ENCODE measurements at regions not wholly inside any gene's neighbourhood (a gene's known extent, or its start where the extent isn't known, plus 50 kb on each side); places are given as distances from the start of the nearest gene placed in this dataset.

DNA sequence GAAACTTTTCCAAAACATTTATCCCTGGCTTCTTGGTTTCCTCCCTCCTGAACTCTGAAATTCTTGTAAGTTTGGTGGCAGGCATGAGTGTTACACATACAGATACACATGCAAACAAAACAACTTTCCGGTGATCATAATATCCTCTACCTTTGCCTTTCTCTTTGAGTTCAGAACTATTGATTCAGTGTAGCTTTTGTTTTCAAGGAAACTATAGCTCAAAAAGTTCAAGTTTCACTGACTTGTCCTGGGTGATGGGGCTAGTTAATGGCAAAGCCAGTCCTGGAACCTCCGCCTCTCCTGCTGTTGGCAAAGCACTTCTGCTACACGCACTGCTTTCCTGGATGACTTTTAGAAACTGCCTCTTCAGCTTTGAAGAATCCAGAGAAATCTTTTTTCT lies 177.3 kb upstream of the FAT1 start:
- TF ChIP-seq, protein P1, sequence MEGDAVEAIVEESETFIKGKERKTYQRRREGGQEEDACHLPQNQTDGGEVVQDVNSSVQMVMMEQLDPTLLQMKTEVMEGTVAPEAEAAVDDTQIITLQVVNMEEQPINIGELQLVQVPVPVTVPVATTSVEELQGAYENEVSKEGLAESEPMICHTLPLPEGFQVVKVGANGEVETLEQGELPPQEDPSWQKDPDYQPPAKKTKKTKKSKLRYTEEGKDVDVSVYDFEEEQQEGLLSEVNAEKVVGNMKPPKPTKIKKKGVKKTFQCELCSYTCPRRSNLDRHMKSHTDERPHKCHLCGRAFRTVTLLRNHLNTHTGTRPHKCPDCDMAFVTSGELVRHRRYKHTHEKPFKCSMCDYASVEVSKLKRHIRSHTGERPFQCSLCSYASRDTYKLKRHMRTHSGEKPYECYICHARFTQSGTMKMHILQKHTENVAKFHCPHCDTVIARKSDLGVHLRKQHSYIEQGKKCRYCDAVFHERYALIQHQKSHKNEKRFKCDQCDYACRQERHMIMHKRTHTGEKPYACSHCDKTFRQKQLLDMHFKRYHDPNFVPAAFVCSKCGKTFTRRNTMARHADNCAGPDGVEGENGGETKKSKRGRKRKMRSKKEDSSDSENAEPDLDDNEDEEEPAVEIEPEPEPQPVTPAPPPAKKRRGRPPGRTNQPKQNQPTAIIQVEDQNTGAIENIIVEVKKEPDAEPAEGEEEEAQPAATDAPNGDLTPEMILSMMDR (IDR thresholded peaks at IDR 0.05; ENCODE audit: insufficient read depth, low read depth, low read length, missing control alignments): no peak
- no peak for DNase-seq (ENCODE audit: low read depth)
- H3K4me3 ChIP-seq (ENCODE audit: low read length): no peak overlapping the region

DNA sequence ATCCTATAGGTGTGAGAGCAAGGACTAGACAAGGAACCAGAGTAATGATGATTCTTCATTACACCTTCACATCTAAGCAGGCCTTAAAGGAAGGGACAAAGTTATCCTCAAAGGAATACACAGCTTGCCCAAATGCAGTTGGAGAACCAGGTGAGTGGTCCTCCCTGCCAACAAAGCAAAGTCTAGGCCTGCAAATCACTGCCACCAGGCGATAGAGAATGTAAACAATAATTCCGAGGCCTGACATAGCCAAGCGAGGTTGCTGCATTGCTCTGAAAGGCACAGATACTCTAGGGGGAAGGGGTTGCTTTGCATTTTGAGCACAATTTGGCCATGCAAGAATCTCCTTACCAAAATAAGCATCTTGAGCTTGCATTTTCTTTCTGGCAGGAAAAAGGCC lies 178.2 kb upstream of the FAT1 start:
- no peak overlapping the region for H3K4me3 ChIP-seq (ENCODE audit: low read length)
- no peak for DNase-seq (ENCODE audit: low read depth)
- TF ChIP-seq, protein P1 (IDR thresholded peaks at IDR 0.05; ENCODE audit: insufficient read depth, low read depth, low read length, missing control alignments): no peak

DNA sequence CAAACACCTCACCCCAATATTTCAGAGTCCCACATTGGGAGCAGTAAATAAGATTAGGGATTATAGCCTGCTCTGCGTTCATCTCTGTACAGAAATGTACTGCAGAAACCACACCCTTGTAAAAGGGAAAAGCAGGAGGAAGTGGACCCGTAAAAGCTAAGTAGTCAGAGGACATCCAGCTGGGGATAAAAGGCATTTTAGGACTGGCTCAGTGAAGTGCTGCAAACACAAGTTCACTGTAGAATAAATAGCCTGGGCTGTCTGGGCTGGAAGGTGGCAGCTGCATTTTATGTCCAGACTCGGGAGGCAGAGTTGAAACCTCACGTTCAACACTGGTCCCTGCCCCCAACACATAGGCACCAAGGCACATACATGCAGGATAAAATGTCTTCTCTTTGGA lies 178.7 kb upstream of the FAT1 start:
- no peak overlapping the region for H3K4me3 ChIP-seq (ENCODE audit: low read length)
- no peak for DNase-seq (ENCODE audit: low read depth)
- TF ChIP-seq, protein P1 (IDR thresholded peaks at IDR 0.05; ENCODE audit: insufficient read depth, low read depth, low read length, missing control alignments): no peak

DNA sequence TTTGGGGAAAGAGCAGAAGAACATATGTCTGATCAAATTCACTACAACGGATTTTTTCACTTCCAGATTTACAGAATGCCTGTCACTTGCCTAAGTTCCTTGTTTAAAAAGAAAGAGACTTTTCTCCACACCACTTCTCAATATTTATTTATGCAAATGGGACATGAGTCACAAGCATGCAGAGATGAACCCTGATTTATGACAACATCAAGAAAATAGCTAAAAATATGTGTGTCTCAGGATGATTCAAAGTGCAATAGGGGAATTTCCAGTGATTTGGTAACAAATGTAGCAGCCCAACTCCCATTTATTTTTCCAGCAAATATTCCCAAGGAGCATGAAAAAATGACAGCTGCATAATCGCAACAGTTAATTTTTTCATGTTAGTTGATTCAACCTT lies 180.4 kb upstream of the FAT1 start:
- TF ChIP-seq, protein P1 (IDR thresholded peaks at IDR 0.05; ENCODE audit: insufficient read depth, low read depth, low read length, missing control alignments): no peak
- DNase-seq (ENCODE audit: low read depth): peak; percentile 92
- H3K4me3 ChIP-seq (ENCODE audit: low read length): no peak overlapping the region

DNA sequence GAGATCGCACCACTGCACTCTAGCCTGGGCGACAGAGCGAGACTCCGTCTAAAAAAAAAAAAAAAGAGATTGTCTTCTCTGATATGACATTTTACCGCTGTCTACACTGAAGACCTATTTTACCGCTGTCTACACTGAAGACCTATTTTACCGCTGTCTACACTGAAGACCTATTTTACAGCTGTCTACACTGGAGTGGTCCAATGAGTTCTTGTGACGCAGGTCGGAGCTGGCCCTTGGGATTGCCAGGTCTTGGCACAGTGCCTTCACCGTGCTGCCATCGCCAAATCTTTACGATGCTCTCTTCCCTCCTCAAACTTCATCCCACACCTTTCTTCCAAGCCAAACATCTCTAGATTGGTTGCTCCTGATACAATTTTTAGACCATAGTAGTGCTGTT lies 183.1 kb upstream of the FAT1 start:
- TF ChIP-seq, protein P1 (IDR thresholded peaks at IDR 0.05; ENCODE audit: insufficient read depth, low read depth, low read length, missing control alignments): no peak
- DNase-seq (ENCODE audit: low read depth): no peak

DNA sequence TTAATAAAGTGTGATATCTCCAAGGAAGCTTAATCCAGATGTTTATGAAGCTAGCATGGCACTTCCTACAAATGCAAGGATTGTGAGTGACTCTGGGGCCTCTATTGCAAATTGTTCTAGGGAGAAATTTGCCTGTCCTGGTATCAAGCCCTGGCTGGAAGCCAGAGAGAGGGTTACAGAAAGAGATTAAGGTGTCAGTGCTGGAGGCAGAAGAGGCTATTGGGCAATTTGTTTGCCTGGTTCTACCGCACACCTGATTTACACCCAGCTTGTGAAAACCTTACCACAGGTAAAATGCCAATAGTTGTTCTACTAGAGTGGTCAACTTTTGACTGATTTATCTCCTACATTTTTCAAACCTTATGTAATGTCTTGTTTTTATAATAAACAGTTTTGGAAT lies 186.7 kb upstream of the FAT1 start:
- TF ChIP-seq, protein P1 (IDR thresholded peaks at IDR 0.05; ENCODE audit: insufficient read depth, low read depth, low read length, missing control alignments): no peak
- H3K4me3 ChIP-seq (ENCODE audit: low read length): no peak overlapping the region
- peak; percentile 81 for DNase-seq (ENCODE audit: low read depth)

More for the DNA sequence above, 183.1 kb upstream of the FAT1 start:
- H3K4me3 ChIP-seq (ENCODE audit: low read length): no peak overlapping the region

DNA sequence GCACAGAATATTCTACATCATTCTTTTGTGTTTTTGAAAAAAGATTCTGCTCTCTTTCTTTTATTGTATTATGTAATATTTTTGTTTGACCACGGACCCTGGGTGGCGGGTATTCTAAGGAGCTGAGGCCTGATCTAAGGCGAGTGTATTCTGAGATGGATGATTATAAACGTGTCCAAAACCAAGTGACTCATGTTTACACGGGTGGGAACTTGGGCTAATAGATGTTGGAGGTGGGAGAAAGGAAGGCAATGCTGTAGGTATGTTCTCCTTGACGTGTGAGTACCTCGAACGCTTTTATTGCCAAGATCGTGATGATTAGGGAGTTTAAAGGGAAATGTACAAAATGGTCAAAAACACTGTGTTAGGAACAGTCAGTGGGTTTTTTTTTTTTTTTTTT lies 188.9 kb upstream of the FAT1 start:
- TF ChIP-seq, protein P1 (IDR thresholded peaks at IDR 0.05; ENCODE audit: insufficient read depth, low read depth, low read length, missing control alignments): no peak
- DNase-seq (ENCODE audit: low read depth): no peak
- H3K4me3 ChIP-seq (ENCODE audit: low read length): no peak overlapping the region
